WTC11 (cell line): ENCODE measurements at regions not wholly inside any gene's neighbourhood (a gene's known extent, or its start where the extent isn't known, plus 50 kb on each side); places are given as distances from the start of the nearest gene placed in this dataset.

Experiments
- ATAC-seq: fragments of 200-7000 bp; cut with Tn5 transposase; 2 replicates; pipeline ENCODE4 v1.10.0; 2021; ENCODE audit warnings: mild to moderate bottlenecking, moderate library complexity
- CTCF ChIA-PET: fragments of 300-600 bp; sonication (Branson Sonifier 250); formaldehyde crosslinking; loops from one replicate; lab custom pipeline; 2021; ENCODE audit warnings: antibody characterized with exemption; lab: Charles Lee
- POLR2A ChIA-PET: fragments of 350-600 bp; sonication (Branson Sonifier 250); formaldehyde crosslinking; loops from one replicate; lab custom pipeline; 2021; ENCODE audit warnings: antibody characterized with exemption; lab: Charles Lee
- DNase-seq: peaks from one replicate; pipeline ENCODE4 v3.0.0; 2021; ENCODE audit warnings: low spot score
- H3K27ac Mint-ChIP-seq: 2 replicates; pipeline ENCODE4 v1.8.0; 2021; ENCODE audit warnings: mixed read lengths
- H3K27me3 Mint-ChIP-seq: 2 replicates; pipeline ENCODE4 v1.8.0; 2021; ENCODE audit warnings: low read depth, mild to moderate bottlenecking, moderate library complexity, mixed read lengths
- H3K36me3 Mint-ChIP-seq: 2 replicates; pipeline ENCODE4 v1.8.0; 2021; ENCODE audit warnings: mixed read lengths
- H3K4me1 Mint-ChIP-seq: 2 replicates; pipeline ENCODE4 v1.8.0; 2022; ENCODE audit warnings: mixed read lengths
- H3K4me3 Mint-ChIP-seq: 2 replicates; pipeline ENCODE4 v1.8.0; 2021; ENCODE audit warnings: mild to moderate bottlenecking, moderate library complexity, mixed read lengths
- H3K9me3 Mint-ChIP-seq: 2 replicates; pipeline ENCODE4 v1.8.0; 2021; ENCODE audit warnings: mixed read lengths
- ATF3 ChIP-seq: sonication (generic); formaldehyde crosslinking; conservative IDR thresholded peaks from 2 replicates; pipeline ENCODE4 v1.8.1; 2022; ENCODE audit warnings: mild to moderate bottlenecking, missing genetic modification reagents
- CREM ChIP-seq: sonication (generic); formaldehyde crosslinking; IDR thresholded peaks from 2 replicates; pipeline ENCODE4 v1.8.1; 2022; ENCODE audit warnings: mild to moderate bottlenecking, missing genetic modification reagents, moderate library complexity
- E2F5 ChIP-seq: sonication (generic); formaldehyde crosslinking; IDR thresholded peaks from 2 replicates; pipeline ENCODE4 v1.8.1; 2022; ENCODE audit warnings: mild to moderate bottlenecking, moderate library complexity, missing genetic modification reagents
- FOXK1 ChIP-seq: sonication (generic); formaldehyde crosslinking; IDR thresholded peaks from 2 replicates; pipeline ENCODE4 v1.8.0; 2022; ENCODE audit warnings: mild to moderate bottlenecking, moderate library complexity, missing genetic modification reagents
- HMGA2 ChIP-seq: fragments of 250-450 bp; sonication (Bioruptor Pico); IDR thresholded peaks from 2 replicates; pipeline ENCODE4 v1.4.0; 2021; ENCODE audit warnings: mild to moderate bottlenecking, moderate library complexity
- JUN ChIP-seq: sonication (generic); formaldehyde crosslinking; IDR thresholded peaks from 2 replicates; pipeline ENCODE4 v1.8.0; 2023; ENCODE audit warnings: mild to moderate bottlenecking, missing genetic modification reagents
- KAT7 ChIP-seq: sonication (generic); formaldehyde crosslinking; IDR thresholded peaks from 2 replicates; pipeline ENCODE4 v1.8.1; 2023; ENCODE audit warnings: missing genetic modification reagents, mild to moderate bottlenecking, borderline replicate concordance
- NFYB ChIP-seq: sonication (generic); formaldehyde crosslinking; conservative IDR thresholded peaks from 2 replicates; pipeline ENCODE4 v1.8.0; 2022; ENCODE audit warnings: low read depth, missing genetic modification reagents
- NR2C2 ChIP-seq: sonication (generic); formaldehyde crosslinking; IDR thresholded peaks from 2 replicates; pipeline ENCODE4 v1.8.0; 2022; ENCODE audit warnings: mild to moderate bottlenecking, missing genetic modification reagents
- SMAD3 ChIP-seq: sonication (generic); formaldehyde crosslinking; IDR thresholded peaks from 2 replicates; pipeline ENCODE4 v1.8.0; 2022; ENCODE audit warnings: missing genetic modification reagents, mild to moderate bottlenecking, borderline replicate concordance
- ZBTB21 ChIP-seq: sonication (generic); formaldehyde crosslinking; IDR thresholded peaks from 2 replicates; pipeline ENCODE4 v1.8.1; 2023; ENCODE audit warnings: mild to moderate bottlenecking, missing genetic modification reagents, borderline replicate concordance
- ZNF232 ChIP-seq: sonication (generic); formaldehyde crosslinking; IDR thresholded peaks from 2 replicates; pipeline ENCODE4 v1.8.0; 2022; ENCODE audit warnings: mild to moderate bottlenecking, missing genetic modification reagents
- ZNF425 ChIP-seq: fragments of 250-450 bp; sonication (Bioruptor Pico); conservative IDR thresholded peaks from 2 replicates; pipeline ENCODE4 v1.9.0; 2021; ENCODE audit warnings: mild to moderate bottlenecking
- ZNF532 ChIP-seq: fragments of 250-450 bp; sonication (Bioruptor Pico); IDR thresholded peaks from 2 replicates; pipeline ENCODE4 v1.9.0; 2021; ENCODE audit warnings: mild to moderate bottlenecking, borderline replicate concordance
- TF ChIP-seq, protein P1 (sequence below): sonication (generic); formaldehyde crosslinking; IDR thresholded peaks from 2 replicates; pipeline ENCODE4 v1.8.0; 2022; ENCODE audit warnings: mild to moderate bottlenecking, missing genetic modification reagents
- TF ChIP-seq, protein P2 (sequence below): fragments of 250-450 bp; sonication (Bioruptor Pico); IDR thresholded peaks from 2 replicates; pipeline ENCODE4 v1.9.0; 2021; ENCODE audit warnings: mild to moderate bottlenecking

- H3K4me3 Mint-ChIP-seq: no peak overlapping the region
- no peak for DNase-seq
- no peaks in the 10 kb centered on the region for H3K4me1 Mint-ChIP-seq
- H3K36me3 Mint-ChIP-seq: no peaks in the 10 kb centered on the region
- no peaks in the 10 kb centered on the region for H3K9me3 Mint-ChIP-seq
- H3K27ac Mint-ChIP-seq: no peak overlapping the region
- ChIA-PET CTCF (no interaction called here), POLR2A (no interaction called here)
- no peak for ATAC-seq
- TF ChIP-seq ZBTB21 (no peak), JUN (CRISPR knock-in tag) (no peak), ZNF232 (no peak), SMAD3 (no peak), NFYB (CRISPR knock-in tag) (no peak), E2F5 (CRISPR knock-in tag) (no peak), ATF3 (CRISPR knock-in tag) (no peak), CREM (CRISPR knock-in tag) (no peak), ZNF532 (CRISPR knock-in tag) (no peak), FOXK1 (CRISPR knock-in tag) (no peak)
- TF ChIP-seq, protein P1, sequence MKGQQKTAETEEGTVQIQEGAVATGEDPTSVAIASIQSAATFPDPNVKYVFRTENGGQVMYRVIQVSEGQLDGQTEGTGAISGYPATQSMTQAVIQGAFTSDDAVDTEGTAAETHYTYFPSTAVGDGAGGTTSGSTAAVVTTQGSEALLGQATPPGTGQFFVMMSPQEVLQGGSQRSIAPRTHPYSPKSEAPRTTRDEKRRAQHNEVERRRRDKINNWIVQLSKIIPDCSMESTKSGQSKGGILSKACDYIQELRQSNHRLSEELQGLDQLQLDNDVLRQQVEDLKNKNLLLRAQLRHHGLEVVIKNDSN (CRISPR knock-in tag): no peak
- TF ChIP-seq, protein P2, sequence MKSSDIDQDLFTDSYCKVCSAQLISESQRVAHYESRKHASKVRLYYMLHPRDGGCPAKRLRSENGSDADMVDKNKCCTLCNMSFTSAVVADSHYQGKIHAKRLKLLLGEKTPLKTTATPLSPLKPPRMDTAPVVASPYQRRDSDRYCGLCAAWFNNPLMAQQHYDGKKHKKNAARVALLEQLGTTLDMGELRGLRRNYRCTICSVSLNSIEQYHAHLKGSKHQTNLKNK (CRISPR knock-in tag): no peak
- no peaks in the 10 kb centered on the region for H3K27me3 Mint-ChIP-seq
Measured at GRCh38 chr6:74651948-74652842, 553.7 kb downstream of the COL12A1 start.

DNA sequence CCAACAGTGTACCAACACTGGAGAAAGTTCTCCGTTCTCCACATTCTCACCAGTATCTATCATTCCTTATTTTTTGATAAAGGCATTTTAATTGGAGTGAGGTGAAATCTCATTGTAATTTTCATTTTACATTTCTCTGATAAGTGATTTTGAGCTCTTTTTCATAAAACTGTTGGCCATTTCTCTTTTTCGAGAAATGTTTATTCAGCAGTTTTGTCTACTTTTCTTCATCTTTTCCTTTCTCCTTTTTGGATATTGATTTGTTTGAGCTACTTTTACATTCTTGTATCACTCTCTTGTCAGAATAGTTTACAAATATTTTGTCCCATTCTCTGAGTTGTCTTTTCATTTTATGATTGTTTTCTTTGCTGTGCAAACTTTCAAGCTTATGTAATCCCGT lies 555.2 kb downstream of the COL12A1 start:
- H3K36me3 Mint-ChIP-seq: no peaks in the 10 kb centered on the region
- H3K27me3 Mint-ChIP-seq: no peaks in the 10 kb centered on the region
- POLR2A ChIA-PET: no interaction called here
- no peak overlapping the region for H3K27ac Mint-ChIP-seq
- ATAC-seq (no peak), DNase-seq (no peak)
- CTCF ChIA-PET: no interaction called here
- no peak for TF ChIP-seq NR2C2 (CRISPR knock-in tag)
- no peak for TF ChIP-seq ZNF425 (CRISPR knock-in tag)
- no peak for TF ChIP-seq HMGA2 (CRISPR knock-in tag)
- no peak for TF ChIP-seq FOXK1 (CRISPR knock-in tag)
- TF ChIP-seq KAT7 (CRISPR knock-in tag): no peak
- no peak overlapping the region for H3K4me3 Mint-ChIP-seq
- H3K4me1 Mint-ChIP-seq: peaks cover 3% of the 10 kb centered on the region
- no peaks in the 10 kb centered on the region for H3K9me3 Mint-ChIP-seq
